DND-41 (cell line): ENCODE measurements at regions not wholly inside any gene's neighbourhood (a gene's known extent, or its start where the extent isn't known, plus 50 kb on each side); places are given as distances from the start of the nearest gene placed in this dataset.

Experiments used
- ATAC-seq: fragments of 200-7000 bp; cut with Tn5 transposase; 3 replicates; pipeline ENCODE4 v1.9.1; 2021; ENCODE audit warnings: low read depth; ENCODE audit not compliant: insufficient read depth
- DNase-seq: peaks from one replicate; pipeline ENCODE4 v3.0.0-alpha.2; 2020
- H2AFZ ChIP-seq: 2 replicates; pipeline ENCODE4 v1.6.0; 2012; ENCODE audit warnings: low read depth, low read length
- H3K27ac ChIP-seq: 2 replicates; pipeline ENCODE4 v1.5.1; 2012; ENCODE audit warnings: low read length, inconsistent platforms
- H3K27me3 ChIP-seq: fragments of 200-600 bp; sonication (generic); 2 replicates; pipeline ENCODE4 v1.6.0; 2012; ENCODE audit warnings: low read length, mild to moderate bottlenecking, inconsistent platforms; ENCODE audit not compliant: insufficient read depth, poor library complexity
- H3K36me3 ChIP-seq: 2 replicates; pipeline ENCODE4 v1.5.1; 2012; ENCODE audit warnings: low read length, inconsistent platforms; ENCODE audit not compliant: insufficient read depth
- H3K4me1 ChIP-seq: 2 replicates; pipeline ENCODE4 v1.5.1; 2012; ENCODE audit warnings: mild to moderate bottlenecking, low read length; ENCODE audit not compliant: insufficient read depth
- H3K4me2 ChIP-seq: 2 replicates; pipeline ENCODE4 v1.6.0; 2012; ENCODE audit warnings: mild to moderate bottlenecking, moderate library complexity, low read length, inconsistent platforms; ENCODE audit not compliant: insufficient read depth
- H3K4me3 ChIP-seq, 2 experiments: fragments of 200-600 bp in 1 of 2; shearing (Covaris generic) in 1 of 2; 2 replicates each; pipeline ENCODE4 v1.5.1; 2012 to 2016; ENCODE audit warnings: inconsistent platforms in 2 of 2, low read length in 2 of 2, mild to moderate bottlenecking in 2 of 2, low read depth in 1 of 2, moderate library complexity in 1 of 2
- H3K79me2 ChIP-seq: 2 replicates; pipeline ENCODE4 v1.6.0; 2012; ENCODE audit warnings: low read length, inconsistent platforms; ENCODE audit not compliant: insufficient read depth
- H3K9ac ChIP-seq: 2 replicates; pipeline ENCODE4 v1.6.0; 2012; ENCODE audit warnings: low read depth, mild to moderate bottlenecking, inconsistent platforms, low read length, moderate library complexity
- H3K9me3 ChIP-seq: 2 replicates; pipeline ENCODE4 v1.5.1; 2012; ENCODE audit warnings: low read length, moderate library complexity, mild to moderate bottlenecking, inconsistent platforms; ENCODE audit not compliant: insufficient read depth, severe bottlenecking
- H4K20me1 ChIP-seq: 2 replicates; pipeline ENCODE4 v1.6.0; 2012; ENCODE audit warnings: low read length; ENCODE audit not compliant: insufficient read depth
- EZH2 ChIP-seq: IDR thresholded peaks from 3 replicates; pipeline ENCODE4 v1.6.1; 2012; ENCODE audit warnings: borderline replicate concordance, low read depth, mild to moderate bottlenecking, moderate library complexity, low read length, inconsistent platforms; ENCODE audit not compliant: severe bottlenecking
- TF ChIP-seq, protein P1 (sequence below): IDR thresholded peaks from 2 replicates; pipeline ENCODE4 v1.5.1; 2012; ENCODE audit warnings: borderline replicate concordance, low read length, moderate library complexity, mild to moderate bottlenecking; ENCODE audit not compliant: poor library complexity, severe bottlenecking; ENCODE audit errors: extremely low read depth

- TF ChIP-seq, protein P1, sequence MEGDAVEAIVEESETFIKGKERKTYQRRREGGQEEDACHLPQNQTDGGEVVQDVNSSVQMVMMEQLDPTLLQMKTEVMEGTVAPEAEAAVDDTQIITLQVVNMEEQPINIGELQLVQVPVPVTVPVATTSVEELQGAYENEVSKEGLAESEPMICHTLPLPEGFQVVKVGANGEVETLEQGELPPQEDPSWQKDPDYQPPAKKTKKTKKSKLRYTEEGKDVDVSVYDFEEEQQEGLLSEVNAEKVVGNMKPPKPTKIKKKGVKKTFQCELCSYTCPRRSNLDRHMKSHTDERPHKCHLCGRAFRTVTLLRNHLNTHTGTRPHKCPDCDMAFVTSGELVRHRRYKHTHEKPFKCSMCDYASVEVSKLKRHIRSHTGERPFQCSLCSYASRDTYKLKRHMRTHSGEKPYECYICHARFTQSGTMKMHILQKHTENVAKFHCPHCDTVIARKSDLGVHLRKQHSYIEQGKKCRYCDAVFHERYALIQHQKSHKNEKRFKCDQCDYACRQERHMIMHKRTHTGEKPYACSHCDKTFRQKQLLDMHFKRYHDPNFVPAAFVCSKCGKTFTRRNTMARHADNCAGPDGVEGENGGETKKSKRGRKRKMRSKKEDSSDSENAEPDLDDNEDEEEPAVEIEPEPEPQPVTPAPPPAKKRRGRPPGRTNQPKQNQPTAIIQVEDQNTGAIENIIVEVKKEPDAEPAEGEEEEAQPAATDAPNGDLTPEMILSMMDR = peak; percentile 58
- TF ChIP-seq EZH2 = no peak
- Histone ChIP-seq H3K9ac (no peak overlapping the region), H3K9me3 (no peaks in the 10 kb centered on the region), H4K20me1 (no peaks in the 10 kb centered on the region), H2AFZ (no peak overlapping the region), H3K79me2 (no peaks in the 10 kb centered on the region), H3K4me2 (no peak overlapping the region), H3K4me3 (no peak overlapping the region), H3K4me1 (no peaks in the 10 kb centered on the region), H3K36me3 (no peaks in the 10 kb centered on the region), H3K27ac (no peak overlapping the region), H3K27me3 (no peaks in the 10 kb centered on the region)
- peak; percentile 24 for DNase-seq
- ATAC-seq = peak; percentile 65
These were observed 59.0 kb upstream of the NECTIN3 start for GRCh38 chr3:111012388-111013248.
